GM21526 (cell line): ENCODE measurements at regions not wholly inside any gene's neighbourhood (a gene's known extent, or its start where the extent isn't known, plus 50 kb on each side); places are given as distances from the start of the nearest gene placed in this dataset.

ENCODE experiments used
- ATAC-seq: cut with Tn5 transposase; IDR thresholded peaks from one replicate; pipeline ENCODE4 v1.9.1; 2021; ENCODE audit warnings: moderate library complexity; ENCODE audit not compliant: unreplicated experiment, low FRiP score

DNA sequence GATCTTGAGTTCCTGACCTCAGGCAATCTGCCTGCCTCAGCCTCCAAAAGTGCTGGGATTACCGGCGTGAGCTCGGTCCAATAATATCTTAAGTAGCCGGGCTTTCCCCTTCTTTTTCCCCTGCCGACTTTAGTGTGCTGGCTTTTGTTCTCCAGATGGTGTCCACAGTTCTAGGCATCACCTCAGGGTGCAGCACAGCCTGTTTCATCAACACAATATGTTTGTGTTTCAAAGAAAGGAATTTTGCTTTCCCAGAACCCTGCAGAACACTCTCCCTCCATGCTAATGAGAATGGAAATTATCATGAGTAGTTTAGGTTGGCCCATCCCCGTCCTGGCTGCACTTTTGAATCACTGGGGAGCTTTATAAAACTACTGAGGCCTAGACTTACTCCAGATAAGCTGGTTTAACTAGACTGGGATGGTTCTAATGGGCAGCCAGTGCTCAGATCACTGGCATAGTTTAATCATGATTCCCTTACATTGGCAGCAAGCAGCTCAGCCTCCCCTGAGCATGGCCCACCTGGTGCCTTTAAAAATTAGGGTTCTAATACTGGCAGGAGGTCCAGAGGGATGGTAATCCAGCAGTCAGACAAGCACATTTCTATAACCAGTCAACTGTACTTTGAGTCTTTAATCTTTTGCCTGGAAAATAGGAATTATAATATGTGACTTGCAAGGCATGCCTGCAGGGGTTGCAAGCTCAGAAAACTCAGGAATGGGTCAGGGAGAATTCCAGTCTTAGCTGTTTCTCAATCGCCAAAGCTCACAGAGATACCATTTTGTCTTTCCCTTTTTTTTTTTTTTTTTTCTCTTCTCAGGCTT is 127.6 kb upstream of the RASGRP1 start:
- ATAC-seq, result no peak

- ATAC-seq, result no peak
Observed at GRCh38 chr15:38692789-38693062, 128.1 kb upstream of the RASGRP1 start.

DNA sequence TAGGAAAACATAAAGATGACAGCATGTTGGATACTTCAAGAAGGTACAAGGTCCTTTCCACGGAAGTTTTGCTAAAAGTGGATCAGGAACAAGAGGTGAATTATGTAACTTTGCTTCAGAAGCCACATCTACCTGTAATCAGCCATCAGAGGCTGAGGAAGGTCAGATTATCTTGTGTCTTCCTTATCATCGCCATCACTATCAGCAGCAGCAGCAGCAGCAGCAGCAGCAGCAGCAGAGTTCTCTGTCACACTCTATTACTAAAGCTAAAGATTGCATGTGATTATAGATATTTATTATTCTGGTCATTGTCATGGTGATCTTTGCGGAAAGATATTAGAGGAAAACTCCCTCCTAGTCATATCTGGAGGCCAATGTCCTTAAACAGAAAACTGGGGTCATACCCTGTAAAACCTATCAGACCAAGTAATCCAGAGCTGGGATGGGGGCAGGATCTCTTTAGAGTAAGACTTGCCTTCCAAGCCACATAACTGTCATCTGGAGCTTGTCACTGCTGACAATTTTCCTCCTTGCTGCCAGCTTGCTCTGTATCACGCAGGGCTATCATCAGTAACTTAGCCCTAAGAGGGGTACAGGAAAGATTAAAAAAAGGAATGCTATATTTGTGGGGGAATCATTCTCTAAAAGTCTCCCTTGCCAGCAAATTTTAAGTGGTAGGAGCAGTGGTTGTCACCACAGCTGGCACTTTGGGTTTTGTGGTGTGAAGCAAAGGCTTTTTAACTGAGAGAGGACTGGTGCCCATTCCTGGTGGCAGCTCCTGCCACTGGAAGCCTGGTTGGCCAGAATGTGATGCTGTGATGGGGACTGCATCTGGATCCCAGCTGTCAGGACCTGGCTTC is 130.9 kb upstream of the RASGRP1 start:
- ATAC-seq, result no peak

- ATAC-seq, result no peak
Observed at GRCh38 chr15:38696109-38696727, 131.6 kb upstream of the RASGRP1 start.

DNA sequence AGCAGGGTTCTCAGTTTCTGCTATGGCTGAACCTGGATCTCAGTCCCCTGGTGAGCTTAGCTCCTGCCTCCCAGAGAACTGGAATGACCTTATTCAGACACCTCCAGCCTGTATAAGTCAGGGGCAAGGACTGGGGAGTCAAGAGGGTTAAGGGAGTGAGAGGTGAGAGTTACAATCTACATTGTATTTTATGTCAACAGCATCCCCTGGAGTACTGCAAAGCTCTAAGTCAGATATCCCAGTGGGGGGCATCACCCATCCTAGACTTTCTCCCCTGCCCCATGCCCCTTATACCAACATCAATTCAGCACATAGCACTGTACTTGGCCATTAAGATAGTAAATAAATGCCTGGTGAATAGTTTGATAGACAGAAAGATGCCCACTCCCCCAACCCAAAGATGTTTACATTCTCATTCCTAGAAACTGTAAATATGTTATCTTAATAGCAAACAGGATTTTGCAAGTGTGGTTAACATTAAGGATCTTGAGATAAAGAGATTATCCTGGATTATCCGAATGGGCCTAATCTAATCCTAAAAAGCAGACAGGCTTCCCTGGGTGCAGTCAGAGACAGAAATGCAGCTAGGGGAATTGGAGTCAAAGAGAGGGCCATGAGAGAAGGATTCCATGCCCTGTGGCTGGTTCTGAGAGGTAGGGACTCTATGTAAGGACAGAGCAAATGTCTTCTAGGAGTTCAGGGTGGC is 132.3 kb upstream of the RASGRP1 start:
- no peak for ATAC-seq

DNA sequence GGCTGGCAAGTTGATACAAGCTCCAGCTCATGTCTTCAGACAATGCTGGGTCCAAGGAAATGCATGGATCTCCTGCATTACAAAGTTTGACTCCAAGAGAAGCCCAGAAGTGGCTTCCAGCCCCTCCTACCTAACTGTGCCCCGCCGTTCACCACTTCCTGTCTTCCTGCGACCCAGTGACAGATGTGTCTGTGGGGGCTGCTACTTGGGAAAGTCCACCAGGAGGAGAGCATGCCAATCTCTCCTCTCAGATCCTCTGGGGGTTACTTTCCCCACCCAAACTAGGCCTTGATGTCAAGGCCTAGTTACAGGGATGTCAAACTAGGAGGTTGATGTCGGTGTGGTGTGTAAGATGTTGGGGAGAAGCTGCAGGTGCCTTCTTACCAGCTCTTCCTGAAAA is 133.6 kb upstream of the RASGRP1 start:
- ATAC-seq, result no peak

DNA sequence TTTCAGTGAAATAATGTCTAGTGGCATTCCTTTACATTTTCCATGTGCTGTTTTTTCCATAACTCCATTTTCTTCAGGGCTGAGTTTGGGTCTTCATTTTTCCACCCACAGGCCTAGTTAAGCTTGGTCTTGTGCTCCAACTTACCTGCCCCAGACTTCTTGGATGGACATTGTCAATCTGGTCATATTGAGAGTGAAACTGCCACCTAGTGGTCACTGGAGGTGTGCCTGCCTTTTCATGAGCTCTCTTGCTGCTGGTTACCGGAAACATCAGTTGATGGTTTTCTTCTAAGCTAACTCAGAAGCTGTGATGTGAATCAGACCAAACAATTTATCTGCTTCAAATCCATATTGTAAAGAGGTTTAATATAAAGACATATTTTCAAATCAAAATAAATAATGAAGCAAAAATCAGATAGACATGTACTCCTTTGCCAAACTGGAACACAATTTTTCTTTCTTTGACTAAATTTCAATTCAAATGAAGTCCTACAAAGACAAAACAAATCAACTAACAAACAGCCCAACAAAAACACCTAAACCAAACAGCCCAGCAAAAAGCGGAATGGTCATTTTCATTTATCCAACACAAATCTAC is 135.1 kb upstream of the RASGRP1 start:
- no peak for ATAC-seq

DNA sequence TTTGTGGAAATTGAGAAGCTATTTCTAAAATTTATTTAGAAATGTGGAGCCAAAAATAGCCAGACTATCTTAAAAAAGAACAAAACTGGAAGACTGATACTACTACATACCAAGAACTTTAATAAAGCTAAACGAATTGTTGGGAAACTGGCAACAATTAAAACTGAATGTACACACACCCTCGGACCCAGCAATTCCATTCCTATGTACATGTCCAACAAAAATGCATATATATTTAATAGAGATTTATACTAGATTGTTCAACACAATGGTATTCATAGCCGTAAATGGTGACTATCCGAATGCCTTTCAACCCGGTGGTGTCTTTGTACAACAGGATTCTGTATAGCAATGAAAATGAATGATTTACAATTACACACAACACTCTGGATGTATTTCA is 136.5 kb upstream of the RASGRP1 start:
- no peak for ATAC-seq

DNA sequence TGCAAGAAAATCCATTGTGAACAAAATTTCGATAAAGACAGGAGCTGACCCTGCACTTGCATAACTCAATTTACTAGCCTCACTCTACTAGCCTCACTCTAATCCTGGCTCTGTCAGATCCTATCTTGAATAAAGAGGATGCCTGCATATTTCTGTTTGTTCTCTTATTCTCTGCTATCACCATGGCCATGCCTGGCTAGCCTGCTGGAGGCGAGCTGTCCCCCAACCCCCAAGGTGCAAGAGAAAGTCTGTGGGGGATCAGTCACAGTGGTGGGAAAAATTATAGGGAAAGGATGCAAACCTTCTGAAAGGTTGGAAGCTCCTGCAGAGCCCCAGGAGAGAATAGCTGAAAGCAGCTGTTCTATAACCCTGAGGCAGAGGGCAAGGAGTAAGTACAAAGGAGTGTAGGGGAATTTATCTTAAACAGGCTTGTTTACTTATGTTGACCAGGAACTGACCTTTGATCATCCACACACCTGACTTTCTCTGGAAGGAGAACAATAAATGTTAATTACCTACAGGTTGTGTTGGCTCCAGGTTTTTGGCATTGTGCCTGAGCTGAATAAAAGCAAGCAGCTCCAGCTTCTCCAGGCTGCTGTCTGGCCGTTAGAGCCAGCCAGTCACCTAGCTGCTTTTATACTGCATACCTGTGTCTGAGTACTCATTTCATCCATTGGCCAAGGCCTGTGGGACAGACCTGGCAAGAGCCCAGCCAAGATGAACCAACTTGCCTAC is 137.7 kb upstream of the RASGRP1 start:
- ATAC-seq, result no peak

GRCh38 chr15:38705436-38706219 is 141.0 kb upstream of the RASGRP1 start:
- no peak for ATAC-seq

- ATAC-seq, result no peak
Observed at GRCh38 chr15:38706956-38707355, 142.3 kb upstream of the RASGRP1 start.

GRCh38 chr15:38707802-38708671 is 143.4 kb upstream of the RASGRP1 start:
- no peak for ATAC-seq

DNA sequence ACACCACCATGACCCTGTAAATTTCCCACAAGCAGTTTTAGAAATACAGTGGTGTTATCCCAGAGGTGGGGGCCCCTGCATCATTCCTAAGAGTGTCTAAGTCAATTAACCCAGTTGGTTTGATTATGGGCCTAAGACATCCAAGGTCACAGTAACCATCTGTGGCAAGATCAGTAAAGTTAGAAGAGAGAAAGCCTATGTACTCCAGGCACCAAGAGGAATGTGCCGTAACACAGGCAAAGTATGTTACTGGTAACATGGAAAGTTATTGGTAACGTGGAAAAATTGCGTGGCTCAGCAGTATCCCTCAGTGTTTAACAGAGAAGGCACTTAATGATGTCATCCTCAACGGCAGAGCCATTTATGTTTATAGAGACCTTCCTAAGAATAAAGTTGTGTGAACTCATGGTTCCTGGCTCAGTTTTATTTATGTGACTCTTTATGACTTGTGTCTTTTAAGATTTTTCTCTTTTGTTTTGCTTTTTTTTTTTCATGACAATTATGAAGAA is 144.1 kb upstream of the RASGRP1 start:
- ATAC-seq, result no peak

DNA sequence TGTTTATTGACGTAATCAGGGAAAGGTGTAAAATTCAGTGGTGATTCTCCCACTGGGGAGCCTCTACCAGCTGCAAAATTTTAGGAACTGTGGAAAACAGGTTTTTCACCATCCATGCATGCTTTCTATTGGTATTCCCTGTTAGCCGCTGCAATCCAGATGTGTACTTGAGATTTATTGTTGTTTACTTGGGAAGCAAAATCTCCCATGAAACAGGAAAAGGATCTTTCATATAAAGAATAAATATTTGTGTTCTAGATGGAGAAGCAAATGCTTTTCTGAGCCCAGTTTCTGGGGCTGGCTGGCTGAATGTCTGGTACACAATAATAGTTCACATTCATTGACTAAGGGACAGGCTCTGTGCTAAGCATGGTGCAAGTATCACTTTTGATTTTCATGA is 144.6 kb upstream of the RASGRP1 start:
- no peak for ATAC-seq

- ATAC-seq, result no peak
Observed at GRCh38 chr15:38714309-38715072, 149.9 kb upstream of the RASGRP1 start.

DNA sequence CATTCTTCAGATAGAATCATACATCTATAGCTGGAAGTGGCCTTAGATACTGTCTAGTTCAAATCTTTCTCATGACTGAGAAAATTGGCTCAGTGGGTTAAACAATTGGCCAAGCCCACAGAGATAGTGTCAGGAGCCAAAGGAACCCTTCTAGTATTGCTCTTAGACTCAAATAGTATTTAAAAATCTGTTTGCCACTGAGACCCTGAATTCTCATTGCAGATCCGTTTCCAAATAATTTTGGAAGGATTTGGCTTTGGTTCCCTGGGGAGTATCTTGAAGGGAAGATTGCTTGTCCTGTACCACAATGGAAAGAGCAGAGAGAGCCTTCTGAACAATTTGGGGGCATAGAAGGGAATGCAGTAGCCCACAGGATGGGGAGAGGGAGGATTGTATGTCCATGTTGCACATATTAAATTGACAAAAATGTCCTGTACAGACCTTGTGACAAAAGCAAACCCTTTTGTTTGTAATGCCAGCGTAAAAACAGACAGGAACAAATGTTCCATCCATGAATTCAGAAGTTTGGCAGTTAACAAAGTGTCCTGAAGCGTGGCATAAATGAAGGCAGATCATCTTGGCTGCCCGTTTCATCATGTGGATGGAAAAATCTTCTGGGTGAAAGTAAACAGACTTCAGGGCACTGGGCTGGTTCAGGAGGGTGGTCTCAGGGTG is 156.4 kb upstream of the RASGRP1 start:
- no peak for ATAC-seq

DNA sequence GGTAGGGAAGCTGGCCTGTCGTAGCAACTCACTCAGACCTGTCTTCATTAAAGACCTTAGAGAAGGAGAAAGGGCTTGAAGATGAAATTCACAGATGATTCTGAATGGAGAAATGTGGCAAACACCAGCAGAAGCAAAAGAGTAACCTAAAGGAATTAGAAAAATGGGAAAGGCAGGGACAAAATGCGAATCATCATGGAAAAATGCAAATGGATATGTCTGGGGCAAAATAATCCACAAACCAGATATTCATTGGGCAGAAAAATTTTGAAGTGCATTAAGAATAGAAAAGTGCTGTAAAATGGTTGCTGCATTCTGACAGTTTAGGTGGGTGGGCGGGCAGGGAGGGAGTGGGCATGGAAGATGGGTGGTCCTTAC is 156.9 kb upstream of the RASGRP1 start:
- no peak for ATAC-seq
